Pulmonary artery endothelial cell (primary cell): ENCODE measurements at regions not wholly inside any gene's neighbourhood (a gene's known extent, or its start where the extent isn't known, plus 50 kb on each side); places are given as distances from the start of the nearest gene placed in this dataset.
"Not testable (repeated sequence)": the region's sequence is repeated elsewhere in the genome, so short reads cannot be mapped to it uniquely, and the experiment has no call there.

Source experiments
- DNase-seq: peaks from one replicate; pipeline ENCODE4 v3.0.0-alpha.2; 2011; ENCODE audit warnings: low read depth, low spot score

DNA sequence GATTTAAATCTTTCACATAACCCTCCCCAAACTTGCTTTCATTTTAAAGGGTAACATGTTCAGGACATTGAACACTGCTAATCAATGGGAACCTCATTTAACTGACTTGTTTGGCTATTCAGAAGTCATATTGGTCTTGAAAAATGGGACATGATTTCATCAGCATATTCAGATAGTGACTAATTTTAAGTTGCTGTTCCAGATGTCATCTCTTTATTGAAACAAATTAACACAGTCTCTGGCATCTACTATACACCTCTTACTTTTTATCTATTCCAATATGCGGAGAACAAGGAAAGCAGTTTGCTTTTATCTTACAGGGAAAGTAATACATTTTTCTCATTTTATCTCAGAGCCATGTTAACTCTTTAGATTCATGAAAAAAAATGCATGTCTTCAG is 310.1 kb downstream of the S1PR1 start:
- DNase-seq, result no peak

DNA sequence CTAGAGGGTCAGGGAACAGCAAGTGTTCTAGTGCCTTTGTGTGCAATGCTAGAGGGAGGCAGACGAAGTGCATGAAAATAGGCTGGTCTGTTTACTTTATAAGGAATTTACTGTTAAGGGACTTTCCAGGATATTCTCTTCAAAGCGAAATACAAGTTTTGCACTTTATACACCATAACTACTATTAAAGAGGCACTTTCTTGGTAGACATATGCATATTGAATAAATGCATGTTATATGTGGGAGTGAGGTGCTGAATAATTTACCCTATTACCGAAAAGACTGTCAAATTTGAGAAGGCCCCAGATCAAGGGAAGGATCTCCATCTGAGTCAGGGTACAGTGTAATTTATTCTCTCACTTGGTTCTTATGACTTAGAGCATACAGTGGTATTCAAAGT is 310.5 kb downstream of the S1PR1 start:
- DNase-seq, result no peak

GRCh38 chr1:101548376-101548775 is 311.6 kb downstream of the S1PR1 start:
- no peak for DNase-seq

DNA sequence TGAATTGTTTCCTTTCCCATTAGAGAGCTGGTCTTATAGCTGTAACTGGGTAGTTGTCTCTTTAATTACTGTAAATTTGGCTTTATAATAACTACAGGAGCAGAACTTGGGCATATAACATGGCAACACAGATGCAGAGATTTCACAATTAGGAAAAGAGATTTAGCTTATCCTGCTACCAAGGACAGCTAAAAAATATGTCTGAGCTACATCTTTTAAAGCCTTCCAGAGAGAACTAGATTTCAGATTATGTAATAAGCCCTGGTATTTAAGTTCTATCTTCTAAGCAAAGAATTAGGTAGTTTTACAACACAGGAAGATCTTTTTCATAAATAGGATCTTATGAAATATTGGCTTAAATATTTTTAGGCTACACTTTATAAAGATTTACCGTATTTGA is 313.8 kb downstream of the S1PR1 start:
- DNase-seq, result no peak

DNA sequence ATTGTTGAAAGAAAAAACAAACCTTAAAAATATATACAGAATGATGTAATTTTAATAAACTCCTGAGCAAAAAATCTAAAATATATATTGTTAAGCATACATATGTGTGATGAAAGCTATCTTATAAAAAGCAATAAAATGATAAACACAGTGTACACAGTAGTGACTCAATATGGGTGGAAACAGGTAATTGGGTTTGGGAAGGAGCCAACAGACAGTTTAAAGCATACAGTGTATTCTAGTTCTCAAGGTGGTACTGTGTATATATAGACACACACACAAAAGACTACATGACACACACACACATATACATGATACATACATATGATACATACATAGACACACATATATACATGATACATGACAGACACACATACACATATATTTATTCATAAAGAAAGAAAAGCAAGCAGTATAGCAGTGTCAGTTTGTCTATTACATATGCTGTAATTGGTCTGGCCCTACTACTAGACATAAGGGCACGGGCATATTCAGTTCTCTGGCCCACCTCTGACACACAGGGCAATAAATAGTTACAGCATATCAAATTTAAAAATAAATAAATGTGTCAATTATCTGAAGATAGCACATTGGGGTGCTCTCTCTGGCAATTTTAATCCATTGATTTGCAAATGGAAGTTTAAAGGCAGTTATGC is 330.2 kb downstream of the S1PR1 start:
- DNase-seq, result no peak

- no peak for DNase-seq
These were observed 330.9 kb downstream of the S1PR1 start for GRCh38 chr1:101567582-101568189.

GRCh38 chr1:101587741-101588140 is 350.9 kb downstream of the S1PR1 start:
- DNase-seq, result peak; percentile 7

- DNase-seq, result no peak
These were observed 351.9 kb downstream of the S1PR1 start for GRCh38 chr1:101588677-101589076.

DNA sequence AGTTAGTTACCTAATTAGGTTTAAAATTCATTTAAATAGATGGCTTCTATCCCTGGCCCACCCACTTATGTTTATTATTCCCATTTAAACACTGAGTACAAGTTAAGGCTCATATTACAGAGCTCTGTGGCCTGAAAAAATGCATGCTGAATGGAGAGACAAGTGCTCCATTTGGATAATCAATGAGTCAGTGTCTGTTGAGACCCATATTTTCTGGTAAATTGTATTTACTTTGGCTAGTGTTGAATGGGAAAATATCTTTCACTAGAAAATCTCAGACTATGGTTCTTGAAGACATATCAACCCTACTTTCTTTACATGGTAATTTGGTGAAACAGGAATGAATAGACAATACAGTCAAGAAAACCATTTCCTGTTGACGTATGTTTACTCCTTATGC is 356.0 kb downstream of the S1PR1 start:
- DNase-seq, result no peak

- no peak for DNase-seq
These were observed 359.1 kb downstream of the S1PR1 start for GRCh38 chr1:101595881-101596374.

DNA sequence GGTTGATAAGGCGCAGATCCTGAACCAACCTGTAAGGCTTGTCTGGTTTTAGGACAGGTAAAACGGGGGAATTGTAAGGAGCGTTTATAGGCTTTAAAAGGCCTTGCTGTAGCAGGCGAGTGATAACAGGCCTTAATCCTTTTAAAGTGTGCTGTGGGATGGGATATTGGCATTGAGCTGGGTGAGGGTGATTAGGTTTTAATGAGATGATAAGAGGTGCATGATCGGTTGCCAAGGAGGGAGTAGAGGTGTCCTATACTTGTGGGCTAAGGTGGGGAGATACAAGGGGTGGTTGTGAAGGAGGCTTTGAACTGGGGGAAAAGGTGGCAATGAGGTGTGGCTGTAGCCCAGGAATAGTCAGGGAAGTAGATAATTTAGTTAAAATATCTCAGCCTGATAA is 363.8 kb downstream of the S1PR1 start:
- not testable (repeated sequence) for DNase-seq

GRCh38 chr1:101603726-101604125 is 366.9 kb downstream of the S1PR1 start:
- DNase-seq, result no peak

DNA sequence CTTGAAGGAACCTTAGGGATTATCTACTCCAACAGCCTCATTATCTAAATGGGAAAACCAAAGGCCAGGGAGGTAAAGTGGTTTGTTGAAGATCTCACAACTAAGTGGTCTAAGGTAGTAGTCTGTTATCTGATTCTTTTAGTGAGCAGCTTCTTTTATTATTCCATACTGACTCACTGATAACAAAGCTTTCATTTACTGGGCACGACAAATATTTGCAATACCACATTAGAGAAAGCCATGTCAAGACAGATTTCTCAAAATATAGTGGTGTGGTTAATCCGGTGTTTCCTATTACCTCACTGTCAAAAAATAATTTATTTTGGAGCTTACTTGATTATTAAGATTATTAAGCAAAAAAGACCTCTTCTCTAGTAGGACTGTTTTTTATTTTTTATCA is 369.1 kb downstream of the S1PR1 start:
- DNase-seq, result no peak

- DNase-seq, result peak; percentile 19
These were observed 376.7 kb downstream of the S1PR1 start for GRCh38 chr1:101613546-101613945.

- no peak for DNase-seq
These were observed 377.8 kb downstream of the OLFM3 start for GRCh38 chr1:101618900-101619299.

DNA sequence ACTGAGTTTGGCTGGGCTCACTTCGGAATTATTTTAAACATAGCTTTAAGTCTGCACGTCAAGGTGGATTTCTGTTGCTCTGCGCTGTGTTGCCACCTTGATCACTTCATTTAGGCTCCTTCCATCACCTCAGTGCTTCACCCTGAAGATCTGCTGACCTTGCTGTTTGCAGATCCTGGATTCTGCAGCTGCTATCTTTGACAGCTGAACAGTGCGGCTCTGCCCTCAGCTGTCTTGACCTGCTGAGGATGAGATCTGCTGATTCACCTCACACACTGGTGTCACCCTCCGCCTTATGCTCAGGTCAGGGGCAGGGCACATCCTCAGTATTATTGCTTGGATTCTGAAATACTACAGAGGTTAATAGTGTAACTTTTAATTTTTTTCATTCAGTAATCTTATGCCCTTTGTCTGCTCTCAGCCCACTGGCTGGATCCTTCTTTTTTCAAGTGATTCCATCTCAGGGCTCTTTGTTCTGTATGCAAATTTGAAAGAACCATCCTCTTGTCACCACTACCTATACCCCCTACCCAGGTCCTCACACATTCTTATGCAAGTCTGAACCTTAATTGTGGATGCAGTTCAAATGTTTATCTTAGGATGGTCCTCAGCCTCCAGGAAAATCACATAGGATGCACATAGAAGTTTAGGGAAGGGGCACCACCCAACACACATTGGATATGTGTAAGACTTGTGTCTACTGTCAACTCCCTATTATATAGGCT is 364.0 kb downstream of the OLFM3 start:
- no peak for DNase-seq

GRCh38 chr1:101645810-101646209 is 350.9 kb downstream of the OLFM3 start:
- DNase-seq, result no peak

DNA sequence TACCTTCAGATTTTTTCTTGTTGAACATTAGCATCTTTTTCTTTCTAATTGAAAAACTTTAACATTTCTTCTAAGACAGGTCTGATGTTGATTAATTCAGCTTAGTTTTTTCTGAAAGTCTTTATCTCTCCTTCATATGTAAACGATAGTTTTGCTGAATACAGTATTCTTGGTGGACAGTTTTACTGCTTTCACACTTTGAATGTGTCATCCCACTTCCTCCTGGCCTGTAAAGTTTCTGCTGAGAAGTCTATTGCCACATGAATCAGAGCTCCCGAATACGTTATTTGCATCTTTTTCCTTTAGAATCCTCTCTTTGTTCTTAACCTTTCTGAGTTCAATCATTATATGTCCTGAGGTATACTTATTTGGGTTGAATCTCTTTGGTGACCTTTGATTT is 344.2 kb downstream of the OLFM3 start:
- no peak for DNase-seq

DNA sequence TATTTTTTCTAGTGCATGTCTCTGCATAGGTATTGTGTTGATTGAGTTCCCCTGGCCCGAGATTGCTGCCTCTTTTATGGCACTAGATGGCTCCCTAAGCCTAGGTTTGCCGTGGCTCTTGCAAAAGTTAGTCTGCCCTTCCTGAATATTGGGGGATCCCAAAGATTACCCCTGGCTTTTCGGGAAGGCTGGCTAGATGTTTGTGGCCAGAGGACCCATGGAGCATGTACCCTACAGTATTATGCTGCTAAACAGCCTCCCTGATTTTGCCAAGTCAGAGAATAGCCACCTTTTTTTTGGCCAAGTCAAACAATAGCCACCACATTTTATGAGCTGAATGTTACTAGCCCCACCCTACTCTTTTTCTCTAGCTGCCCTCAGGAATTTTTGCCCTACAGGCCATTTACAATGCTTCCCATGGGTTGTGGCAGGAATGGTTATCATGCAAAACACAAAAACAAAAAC is 343.2 kb downstream of the OLFM3 start:
- peak; percentile 1 for DNase-seq

DNA sequence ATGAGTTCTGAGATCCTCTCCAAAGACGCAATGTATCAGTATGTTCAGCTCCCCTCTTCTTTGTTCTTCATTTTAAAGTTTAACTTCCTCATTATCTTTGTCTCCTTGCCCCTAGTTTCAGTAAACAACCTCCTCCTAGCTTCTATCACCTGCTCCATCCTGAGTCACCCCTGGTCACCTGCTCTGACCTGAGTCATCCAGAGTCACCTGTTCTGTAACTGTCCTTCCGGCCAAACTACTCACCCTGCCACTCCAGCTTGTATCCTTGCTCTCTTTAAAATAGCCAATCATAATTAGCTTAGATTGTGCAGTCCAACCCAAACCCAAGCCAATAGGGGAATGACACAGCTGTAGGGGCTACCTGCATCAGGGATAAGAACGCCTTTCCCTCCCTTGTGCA is 332.0 kb downstream of the OLFM3 start:
- no peak for DNase-seq

- no peak for DNase-seq
These were observed 329.0 kb downstream of the OLFM3 start for GRCh38 chr1:101667761-101668160.

- DNase-seq, result no peak
These were observed 313.6 kb downstream of the OLFM3 start for GRCh38 chr1:101683136-101683535.

- no peak for DNase-seq
These were observed 313.2 kb downstream of the OLFM3 start for GRCh38 chr1:101683561-101683960.
